Adrenal gland (tissue), 9 donors: ENCODE measurements at regions not wholly inside any gene's neighbourhood (a gene's known extent, or its start where the extent isn't known, plus 50 kb on each side); places are given as distances from the start of the nearest gene placed in this dataset.

Source experiments
- DNase-seq, 7 donors: peaks; one replicate each; pipeline ENCODE4 v3.0.0-alpha.2; 2019 to 2020
- H3K27ac ChIP-seq, 5 donors: fragments of 200-600 bp; sonication (generic) in 4 of 5; 1 replicate in 3 of 5; 2 replicates in 2 of 5; pipeline versions ENCODE4 v1.5.1 to v1.8.0; 2016 to 2020; ENCODE audit warnings: mild to moderate bottlenecking in 1 of 5
- H3K27me3 ChIP-seq: fragments of 200-600 bp; 2 replicates; pipeline ENCODE4 v1.8.0; 2021
- H3K36me3 ChIP-seq, 2 donors: fragments of 200-600 bp; replicated peaks in 1 of 2; 1 replicate in 1 of 2; 2 replicates in 1 of 2; pipeline versions ENCODE4 v1.5.1 to v1.8.0; 2018 to 2022
- H3K4me1 ChIP-seq, 2 donors: fragments of 200-600 bp; replicated peaks in 1 of 2; 1 replicate in 1 of 2; 2 replicates in 1 of 2; pipeline versions ENCODE4 v1.5.1 to v1.8.0; 2018 to 2021
- H3K4me3 ChIP-seq, 4 donors: fragments of 200-600 bp; sonication (generic) in 3 of 4; one replicate each; pipeline ENCODE4 v1.5.1; 2016 to 2018
- H3K9me3 ChIP-seq, 3 donors: fragments of 200-600 bp; sonication (generic) in 1 of 3; replicated peaks in 1 of 3; 1 replicate in 2 of 3; 2 replicates in 1 of 3; pipeline versions ENCODE4 v1.5.1 to v1.8.0; 2016 to 2021
- CTCF ChIP-seq, 6 experiments: fragments of 450-650 bp in 4 of 6; fragments of 200-600 bp in 2 of 6; sonication (generic) in 1 of 6; IDR thresholded peaks; 1 replicate in 5 of 6; 2 replicates in 1 of 6; pipeline versions ENCODE4 v1.5.1 to v1.8.0; 2016 to 2021; ENCODE audit warnings: antibody characterized with exemption in 6 of 6, mild to moderate bottlenecking in 2 of 6, moderate library complexity in 1 of 6
- POLR2A ChIP-seq, 2 donors: fragments of 450-650 bp; IDR thresholded peaks; one replicate each; pipeline ENCODE4 v1.6.1; 2017; ENCODE audit warnings: antibody characterized with exemption in 2 of 2, mild to moderate bottlenecking in 2 of 2, moderate library complexity in 1 of 2
- WGBS, 4 donors: extraction: QIAGEN DNeasy Blood & Tissue Kit in 2 of 4; methylation state at CpG; one replicate each; pipeline versions ENCODE4 v1.1.5 to v1.1.7; 2013 to 2017; 5-methylcytosine and 5-hydroxymethylcytosine counted together
- intact Hi-C, 2 donors: fragments of 100-400 bp; cut with DNase I; formaldehyde crosslinking; loops; one replicate each; pipeline versions ENCODE4 v1.14.1 to v1.15.0; 2022 to 2023
- donor health status: healthy with polysubstance abuse.
- donor health status: Bipolar disorder and iron deficiency.
- donor health status: DM: yes; HTN: yes; CAD: no.
- donor health status: DM: no; HTN: no; CAD: no.
- donor health status: DM: no; HTN: no; CAD: no.

- intact Hi-C loops = no loop called here
- DNase-seq = no peak
- no peak for TF ChIP-seq CTCF (IDR thresholded peaks at IDR 0.05)
- no peak for TF ChIP-seq POLR2A (IDR thresholded peaks at IDR 0.05)
These were observed 108.8 kb upstream of the JARID2 start for GRCh38 chr6:15137086-15137485.

GRCh38 chr6:15143086-15143485 is 102.8 kb upstream of the JARID2 start:
- WGBS, 4 donors = 59 to 67% (median 62%) methylated on average over 3 of the region's 3 CpGs
- H3K4me3 ChIP-seq = no peak overlapping the region
- intact Hi-C loops = no loop called here
- peaks cover 4% of the 10 kb centered on the region for H3K27me3 ChIP-seq
- no peaks in the 10 kb centered on the region for H3K9me3 ChIP-seq
- DNase-seq = no peak
- H3K4me1 ChIP-seq = no peaks in the 10 kb centered on the region
- no peak for TF ChIP-seq POLR2A (IDR thresholded peaks at IDR 0.05)
- no peak for TF ChIP-seq CTCF (IDR thresholded peaks at IDR 0.05)
- H3K36me3 ChIP-seq = no peaks in the 10 kb centered on the region
- no peak overlapping the region for H3K27ac ChIP-seq

More at GRCh38 chr6:15137086-15137485, 108.8 kb upstream of the JARID2 start:
- 94 to 100% (median 97%) methylated on average over 1 of the region's 1 CpG for WGBS, 4 donors
- no peak overlapping the region for H3K27ac ChIP-seq
- H3K4me1 ChIP-seq = no peaks in the 10 kb centered on the region
- no peaks in the 10 kb centered on the region for H3K36me3 ChIP-seq
- no peaks in the 10 kb centered on the region for H3K9me3 ChIP-seq
- H3K27me3 ChIP-seq = no peaks in the 10 kb centered on the region
- no peak overlapping the region for H3K4me3 ChIP-seq

GRCh38 chr6:15143540-15143939 is 102.3 kb upstream of the JARID2 start:
- intact Hi-C loops = no loop called here
- no peak for DNase-seq
- Histone ChIP-seq H3K27ac (no peak overlapping the region), H3K36me3 (no peaks in the 10 kb centered on the region), H3K27me3 (peaks cover 4% of the 10 kb centered on the region), H3K4me3 (no peak overlapping the region), H3K4me1 (no peaks in the 10 kb centered on the region), H3K9me3 (no peaks in the 10 kb centered on the region)
- 86 to 98% (median 93%) methylated on average over 2 to 3 of the region's 3 CpGs for WGBS, 4 donors
- TF ChIP-seq POLR2A (IDR thresholded peaks at IDR 0.05) (no peak), CTCF (IDR thresholded peaks at IDR 0.05) (no peak)

GRCh38 chr6:15145821-15146220 is 100.0 kb upstream of the JARID2 start:
- H3K27ac ChIP-seq = no peak overlapping the region
- no peaks in the 10 kb centered on the region for H3K9me3 ChIP-seq
- no peak overlapping the region for H3K4me3 ChIP-seq
- no peaks in the 10 kb centered on the region for H3K4me1 ChIP-seq
- H3K36me3 ChIP-seq = no peaks in the 10 kb centered on the region
- intact Hi-C loops = no loop called here
- no peak for DNase-seq
- H3K27me3 ChIP-seq = peaks cover 4% of the 10 kb centered on the region
- no peak for TF ChIP-seq CTCF (IDR thresholded peaks at IDR 0.05)
- TF ChIP-seq POLR2A (IDR thresholded peaks at IDR 0.05) = no peak
